PC-3 (cell line): ENCODE measurements at regions not wholly inside any gene's neighbourhood (a gene's known extent, or its start where the extent isn't known, plus 50 kb on each side); places are given as distances from the start of the nearest gene placed in this dataset.

Source experiments
- EZH2 ChIP-seq: fragments of 300-600 bp; sonication (generic); IDR thresholded peaks from one replicate; pipeline ENCODE4 v1.6.1; 2017; ENCODE audit warnings: antibody characterized with exemption, mild to moderate bottlenecking, low read length; ENCODE audit not compliant: unreplicated experiment
- EZH2phosphoT487 ChIP-seq: fragments of 300-600 bp; sonication (generic); IDR thresholded peaks from 2 replicates; pipeline ENCODE4 v1.6.1; 2018; ENCODE audit warnings: mild to moderate bottlenecking, antibody characterized with exemption, low read length, borderline replicate concordance
- TF ChIP-seq, protein P1 (sequence below): fragments of 300-600 bp; sonication (generic); conservative IDR thresholded peaks from 2 replicates; pipeline ENCODE4 v1.5.1; 2017; ENCODE audit warnings: antibody characterized with exemption, low read depth, mild to moderate bottlenecking, low read length

GRCh38 chr14:98580131-98580678 is 691.8 kb downstream of the BCL11B start:
- TF ChIP-seq, protein P1, sequence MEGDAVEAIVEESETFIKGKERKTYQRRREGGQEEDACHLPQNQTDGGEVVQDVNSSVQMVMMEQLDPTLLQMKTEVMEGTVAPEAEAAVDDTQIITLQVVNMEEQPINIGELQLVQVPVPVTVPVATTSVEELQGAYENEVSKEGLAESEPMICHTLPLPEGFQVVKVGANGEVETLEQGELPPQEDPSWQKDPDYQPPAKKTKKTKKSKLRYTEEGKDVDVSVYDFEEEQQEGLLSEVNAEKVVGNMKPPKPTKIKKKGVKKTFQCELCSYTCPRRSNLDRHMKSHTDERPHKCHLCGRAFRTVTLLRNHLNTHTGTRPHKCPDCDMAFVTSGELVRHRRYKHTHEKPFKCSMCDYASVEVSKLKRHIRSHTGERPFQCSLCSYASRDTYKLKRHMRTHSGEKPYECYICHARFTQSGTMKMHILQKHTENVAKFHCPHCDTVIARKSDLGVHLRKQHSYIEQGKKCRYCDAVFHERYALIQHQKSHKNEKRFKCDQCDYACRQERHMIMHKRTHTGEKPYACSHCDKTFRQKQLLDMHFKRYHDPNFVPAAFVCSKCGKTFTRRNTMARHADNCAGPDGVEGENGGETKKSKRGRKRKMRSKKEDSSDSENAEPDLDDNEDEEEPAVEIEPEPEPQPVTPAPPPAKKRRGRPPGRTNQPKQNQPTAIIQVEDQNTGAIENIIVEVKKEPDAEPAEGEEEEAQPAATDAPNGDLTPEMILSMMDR: no peak
- no peak for TF ChIP-seq EZH2
- TF ChIP-seq EZH2phosphoT487: no peak
